Left cardiac atrium (tissue), 4 donors: ENCODE measurements at regions not wholly inside any gene's neighbourhood (a gene's known extent, or its start where the extent isn't known, plus 50 kb on each side); places are given as distances from the start of the nearest gene placed in this dataset.
A peak's percentile ranks its signal among the peaks of the same experiment; 100 is the strongest.

Source experiments
- ATAC-seq, 2 donors: fragments of 200-7000 bp; cut with Tn5 transposase; one replicate each; pipeline ENCODE4 v1.9.1; 2020; ENCODE audit warnings: mild to moderate bottlenecking in 2 of 2, moderate library complexity in 2 of 2
- DNase-seq: peaks from one replicate; pipeline ENCODE4 v3.0.0-alpha.2; 2020
- intact Hi-C, 2 donors: fragments of 100-400 bp; cut with DNase I; formaldehyde crosslinking; loops; one replicate each; pipeline versions ENCODE4 v1.14.1 to v1.15.1; 2022 to 2023
- donor health status: DM: no; HTN: yes; CAD: no.
- donor health status: DM: no; HTN: yes; CAD: no; lungs with severe emphysema.
- donor health status: DM: yes; HTN: yes; CAD: no.
- donor health status: Dilated cardiomyopathy.

- DNase-seq (no peak), ATAC-seq (no peak)
- intact Hi-C loops = no loop called here
These were observed 359.2 kb upstream of the ZNF462 start for GRCh38 chr9:106503759-106504158.

- intact Hi-C loops = no loop called here
- no peak for DNase-seq
- ATAC-seq = no peak
These were observed 336.2 kb upstream of the ZNF462 start for GRCh38 chr9:106526716-106527204.

DNA sequence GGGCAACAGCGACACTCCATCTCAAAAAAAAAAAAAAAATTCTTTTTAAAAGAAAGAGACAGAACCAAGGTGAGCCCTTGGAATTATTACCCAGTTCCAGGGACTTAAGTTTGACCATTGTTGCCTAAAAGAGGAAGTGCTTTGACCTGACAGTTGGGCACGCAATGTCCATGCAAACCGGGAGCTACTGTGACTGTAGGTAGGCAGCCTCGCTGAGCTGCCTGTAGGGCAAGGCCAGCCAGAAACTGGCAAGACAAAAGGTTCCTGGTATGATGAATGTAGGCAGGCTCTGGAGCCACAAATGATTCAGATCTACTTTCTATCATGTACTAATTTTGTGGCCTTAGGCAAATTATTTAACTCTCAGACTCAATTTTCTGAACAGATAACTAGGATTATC lies 334.8 kb upstream of the ZNF462 start:
- no peak for ATAC-seq
- intact Hi-C loops = no loop called here
- no peak for DNase-seq

- ATAC-seq (no peak), DNase-seq (no peak)
- intact Hi-C loops = no loop called here
These were observed 333.4 kb upstream of the ZNF462 start for GRCh38 chr9:106529616-106530015.

GRCh38 chr9:106531491-106531890 lies 331.5 kb upstream of the ZNF462 start:
- ATAC-seq (no peak), DNase-seq (no peak)

GRCh38 chr9:106532306-106533015 lies 330.5 kb upstream of the ZNF462 start:
- no peak for ATAC-seq
- DNase-seq = no peak
- intact Hi-C loops = no loop called here

More at GRCh38 chr9:106531491-106531890, 331.5 kb upstream of the ZNF462 start:
- intact Hi-C loops = no loop called here

GRCh38 chr9:106534800-106535199 lies 328.2 kb upstream of the ZNF462 start:
- intact Hi-C loops = no loop called here
- DNase-seq (no peak), ATAC-seq (no peak)

GRCh38 chr9:106535439-106535838 lies 327.5 kb upstream of the ZNF462 start:
- DNase-seq (no peak), ATAC-seq (peak in 1 of 2 donors; percentile 55)
- intact Hi-C loops = no loop called here

GRCh38 chr9:106557996-106558667 lies 304.8 kb upstream of the ZNF462 start:
- ATAC-seq (no peak), DNase-seq (no peak)

DNA sequence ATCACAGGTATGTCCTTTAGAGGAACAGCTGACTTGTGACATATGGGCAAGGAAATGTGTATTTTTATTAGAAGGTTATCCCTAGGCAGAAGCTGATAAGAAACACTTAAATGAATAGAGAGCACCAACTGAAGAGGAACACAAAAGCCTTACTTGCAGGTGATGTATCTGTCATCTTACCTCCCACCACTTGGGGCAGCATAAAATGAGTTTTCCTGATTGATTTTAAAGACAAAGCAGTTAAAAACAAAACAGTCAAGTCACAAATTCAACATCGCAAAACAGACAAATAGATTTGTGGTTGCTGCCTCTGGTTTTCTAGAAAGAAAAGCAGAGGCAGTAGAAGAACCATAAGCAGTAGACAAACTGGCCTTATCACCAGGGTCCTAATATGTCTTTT lies 302.4 kb upstream of the ZNF462 start:
- DNase-seq = no peak
- intact Hi-C loops = no loop called here
- no peak for ATAC-seq

More at GRCh38 chr9:106557996-106558667, 304.8 kb upstream of the ZNF462 start:
- intact Hi-C loops = no loop called here

DNA sequence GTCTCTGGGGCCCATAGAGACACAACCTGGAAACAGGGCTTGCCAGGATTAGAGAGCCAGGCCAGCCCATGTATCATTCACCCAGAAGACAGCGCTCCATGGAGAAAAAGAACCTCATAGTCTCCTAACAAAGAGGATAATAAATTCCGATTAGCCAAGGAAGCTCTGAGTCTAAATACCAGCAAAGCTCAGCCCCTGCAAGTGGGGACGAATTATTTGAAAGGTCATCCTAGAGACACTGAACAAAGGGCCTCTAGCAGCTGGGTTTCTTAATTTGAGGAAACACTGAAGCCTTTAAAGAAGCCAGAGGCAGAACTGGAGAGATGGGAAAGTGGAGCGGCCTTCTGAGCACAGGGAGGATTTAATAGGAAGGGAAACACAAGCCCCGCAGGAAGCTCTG lies 287.1 kb upstream of the ZNF462 start:
- no peak for DNase-seq
- no peak for ATAC-seq
- intact Hi-C loops = no loop called here

GRCh38 chr9:106576232-106576760 lies 286.7 kb upstream of the ZNF462 start:
- no peak for ATAC-seq
- no peak for DNase-seq
- intact Hi-C loops = no loop called here

DNA sequence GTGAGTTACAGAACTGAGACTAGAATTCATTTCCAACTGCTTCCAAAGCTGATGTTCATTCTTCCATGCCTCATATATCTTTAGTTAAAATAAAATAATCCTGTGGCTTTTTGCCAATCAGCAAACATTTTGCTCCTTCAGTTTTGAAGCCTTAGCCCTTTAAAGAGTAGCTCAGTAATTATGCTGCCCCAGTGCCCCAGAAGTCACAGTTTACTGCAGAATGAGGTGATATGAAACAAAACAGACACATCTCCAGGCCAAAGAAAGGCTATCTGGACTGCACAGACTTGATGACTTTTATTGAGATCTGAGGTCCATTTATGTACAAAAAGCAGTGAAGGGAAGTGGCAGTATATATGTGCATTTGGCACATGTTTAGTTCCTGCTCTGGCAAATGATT lies 285.8 kb upstream of the ZNF462 start:
- ATAC-seq = no peak
- intact Hi-C loops = no loop called here
- no peak for DNase-seq

DNA sequence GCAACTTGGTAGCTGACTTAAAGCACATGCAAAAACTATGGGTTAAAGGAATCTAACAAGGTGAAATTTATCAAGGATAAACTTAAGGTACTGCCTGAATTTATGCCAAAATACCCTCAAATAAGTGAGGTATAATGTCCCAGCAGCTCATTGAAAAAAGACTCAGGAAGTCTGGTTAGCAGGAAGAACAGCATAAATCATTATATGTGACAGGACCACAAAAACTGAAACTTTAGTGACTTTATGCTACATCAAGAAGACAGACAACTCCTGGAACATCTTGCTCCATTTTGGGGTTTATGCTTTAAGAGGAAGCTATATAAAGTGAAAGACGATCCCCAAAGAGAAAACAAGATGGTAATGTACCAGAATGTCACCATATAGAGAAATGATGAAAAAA lies 282.4 kb upstream of the ZNF462 start:
- DNase-seq (no peak), ATAC-seq (no peak)
- intact Hi-C loops = no loop called here

DNA sequence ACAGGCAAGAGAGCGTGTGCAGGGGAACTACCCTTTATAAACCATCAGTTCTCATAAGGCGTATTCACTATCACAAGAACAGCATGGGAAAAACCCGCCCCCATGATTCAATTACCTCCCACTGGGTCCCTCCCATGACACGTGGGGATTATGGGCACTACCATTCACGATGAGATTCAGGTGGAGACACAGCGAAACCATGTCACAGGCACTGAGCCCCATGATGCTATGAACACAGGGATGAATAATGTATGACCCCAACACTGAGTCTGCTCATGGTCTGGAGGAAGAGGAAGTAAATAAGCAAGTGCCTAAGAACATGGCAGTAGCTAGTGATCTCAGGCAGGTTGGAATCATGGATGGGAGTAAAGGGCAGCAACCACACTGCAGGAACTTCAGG lies 281.0 kb upstream of the ZNF462 start:
- intact Hi-C loops = no loop called here
- no peak for ATAC-seq
- no peak for DNase-seq

GRCh38 chr9:106583751-106584150 lies 279.2 kb upstream of the ZNF462 start:
- DNase-seq (no peak), ATAC-seq (no peak)
- intact Hi-C loops = no loop called here

- intact Hi-C loops = no loop called here
These were observed 275.9 kb upstream of the ZNF462 start for GRCh38 chr9:106587042-106587441.

DNA sequence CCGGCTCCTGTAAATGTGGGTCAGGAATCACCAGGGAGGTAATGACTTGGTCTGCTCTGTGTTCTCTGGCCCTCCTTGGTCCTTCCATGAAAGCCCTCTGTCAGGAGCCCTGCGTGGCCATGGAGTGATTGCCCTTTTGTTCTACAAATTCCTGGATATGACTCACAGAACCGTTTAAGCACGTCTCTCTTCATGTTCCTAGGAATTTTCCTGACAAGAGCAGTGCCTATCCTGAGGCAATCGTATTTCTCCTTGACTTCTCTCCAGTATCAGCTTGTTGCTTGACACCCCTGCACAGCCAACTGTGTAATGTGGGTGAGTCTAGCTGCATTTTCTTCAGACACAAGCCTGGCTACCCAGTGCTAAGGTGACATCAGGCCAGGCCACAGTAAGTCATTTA lies 274.3 kb upstream of the ZNF462 start:
- ATAC-seq = no peak

More at GRCh38 chr9:106587042-106587441, 275.9 kb upstream of the ZNF462 start:
- ATAC-seq (no peak), DNase-seq (no peak)

GRCh38 chr9:106590759-106591505 lies 272.0 kb upstream of the ZNF462 start:
- ATAC-seq (no peak), DNase-seq (no peak)
- intact Hi-C loops = no loop called here

More for the DNA sequence above, 274.3 kb upstream of the ZNF462 start:
- no peak for DNase-seq
- intact Hi-C loops = no loop called here

DNA sequence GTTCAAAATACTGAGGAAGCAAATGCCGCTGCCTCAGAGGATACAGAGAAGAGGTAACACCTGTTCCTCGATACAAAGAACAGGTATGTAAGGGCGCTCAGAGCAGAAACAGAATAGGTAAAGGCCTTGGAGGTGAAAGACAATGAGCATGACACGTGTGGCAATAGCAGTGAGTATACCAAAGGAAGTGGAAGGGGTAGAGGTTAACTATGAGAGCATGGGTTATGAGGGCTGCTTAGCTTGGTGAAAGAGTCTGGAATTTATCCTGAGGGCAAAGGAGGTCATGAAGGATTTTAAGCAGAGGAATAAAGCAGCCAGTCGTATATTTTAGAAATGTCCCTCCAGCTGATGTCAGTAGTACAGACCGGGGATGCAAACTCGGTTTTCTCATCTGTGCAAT lies 269.8 kb upstream of the ZNF462 start:
- intact Hi-C loops = no loop called here
- DNase-seq = no peak
- no peak for ATAC-seq
